ENCODE measurements at regions not wholly inside any gene's neighbourhood (a gene's known extent, or its start where the extent isn't known, plus 50 kb on each side); places are given as distances from the start of the nearest gene placed in this dataset.
"Not testable (repeated sequence)": the region's sequence is repeated elsewhere in the genome, so short reads cannot be mapped to it uniquely, and the experiment has no call there.

GRCh38 chr18:22284581-22285360, 115.4 kb downstream of the GATA6 start:
- no peak for DNase-seq (ENCODE audit: low spot score)

- not testable (repeated sequence) for DNase-seq (ENCODE audit: low spot score)
These were observed 114.5 kb downstream of the GATA6 start for GRCh38 chr18:22283855-22284254.

GRCh38 chr18:22283397-22283796, 114.0 kb downstream of the GATA6 start:
- DNase-seq (ENCODE audit: low spot score), result no peak

GRCh38 chr18:22283116-22283395, 113.7 kb downstream of the GATA6 start:
- DNase-seq (ENCODE audit: low spot score), result no peak

- no peak for DNase-seq (ENCODE audit: low spot score)
These were observed 113.1 kb downstream of the GATA6 start for GRCh38 chr18:22282311-22283115.

GRCh38 chr18:22280453-22280750, 111.0 kb downstream of the GATA6 start:
- no peak for DNase-seq (ENCODE audit: low spot score)

GRCh38 chr18:22279741-22280452, 110.5 kb downstream of the GATA6 start:
- DNase-seq (ENCODE audit: low spot score), result no peak

- DNase-seq (ENCODE audit: low spot score), result no peak
These were observed 109.4 kb downstream of the GATA6 start for GRCh38 chr18:22278798-22279197.

GRCh38 chr18:22277758-22278157, 108.4 kb downstream of the GATA6 start:
- DNase-seq (ENCODE audit: low spot score), result no peak

- DNase-seq (ENCODE audit: low spot score), result no peak
These were observed 106.9 kb downstream of the GATA6 start for GRCh38 chr18:22276334-22276713.

GRCh38 chr18:22275706-22276333, 106.4 kb downstream of the GATA6 start:
- DNase-seq (ENCODE audit: low spot score), result no peak

GRCh38 chr18:22273101-22274039, 104.0 kb downstream of the GATA6 start:
- no peak for DNase-seq (ENCODE audit: low spot score)

- DNase-seq (ENCODE audit: low spot score), result no peak
These were observed 102.9 kb downstream of the GATA6 start for GRCh38 chr18:22272242-22272641.

GRCh38 chr18:22271030-22271429, 101.6 kb downstream of the GATA6 start:
- no peak for DNase-seq (ENCODE audit: low spot score)

- no peak for DNase-seq (ENCODE audit: low spot score)
These were observed 99.3 kb downstream of the GATA6 start for GRCh38 chr18:22268641-22269128.

GRCh38 chr18:22267697-22268096, 98.3 kb downstream of the GATA6 start:
- DNase-seq (ENCODE audit: low spot score), result no peak

- DNase-seq (ENCODE audit: low spot score), result no peak
These were observed 97.8 kb downstream of the GATA6 start for GRCh38 chr18:22267225-22267624.

GRCh38 chr18:22265838-22266237, 96.4 kb downstream of the GATA6 start:
- DNase-seq (ENCODE audit: low spot score), result no peak

GRCh38 chr18:22260208-22260820, 90.9 kb downstream of the GATA6 start:
- DNase-seq (ENCODE audit: low spot score), result no peak

- DNase-seq (ENCODE audit: low spot score), result no peak
These were observed 87.7 kb downstream of the GATA6 start for GRCh38 chr18:22257022-22257543.

GRCh38 chr18:22254088-22254487, 84.7 kb downstream of the GATA6 start:
- DNase-seq (ENCODE audit: low spot score), result no peak

Measured in germinal center (tissue), 1 donor.